NB4 (cell line): ENCODE measurements at regions not wholly inside any gene's neighbourhood (a gene's known extent, or its start where the extent isn't known, plus 50 kb on each side); places are given as distances from the start of the nearest gene placed in this dataset.

Experiments
- MYC ChIP-seq: IDR thresholded peaks from 2 replicates; pipeline ENCODE4 v1.6.1; 2011; ENCODE audit warnings: low read depth, low read length
- POLR2A ChIP-seq: IDR thresholded peaks from 2 replicates; pipeline ENCODE4 v1.6.1; 2011; ENCODE audit warnings: mild to moderate bottlenecking; ENCODE audit not compliant: insufficient read length; ENCODE audit errors: extremely low read depth
- TF ChIP-seq, protein P1 (sequence below): IDR thresholded peaks from one replicate; pipeline ENCODE4 v1.5.1; 2012; ENCODE audit warnings: low read depth, low read length

DNA sequence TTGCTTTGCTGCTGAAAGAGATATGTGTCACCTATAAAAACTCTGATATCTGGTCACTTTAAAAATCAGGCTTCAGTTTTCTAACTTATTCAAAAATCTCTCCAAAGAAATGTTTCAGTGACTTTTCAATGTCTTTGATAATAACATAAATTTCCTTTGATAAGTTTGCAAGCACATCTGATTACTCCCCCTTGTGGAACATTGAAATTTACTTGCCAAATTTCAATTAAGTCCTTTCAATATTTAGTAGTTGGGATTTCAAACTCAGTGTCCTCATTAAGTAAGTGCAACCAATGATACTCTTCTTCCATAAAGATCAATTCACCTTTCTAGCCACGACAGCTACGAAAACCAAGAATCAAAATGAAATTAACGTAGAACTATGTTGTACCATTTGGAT lies 151.3 kb upstream of the FAM47C start:
- TF ChIP-seq POLR2A (no peak), MYC (no peak)
- TF ChIP-seq, protein P1, sequence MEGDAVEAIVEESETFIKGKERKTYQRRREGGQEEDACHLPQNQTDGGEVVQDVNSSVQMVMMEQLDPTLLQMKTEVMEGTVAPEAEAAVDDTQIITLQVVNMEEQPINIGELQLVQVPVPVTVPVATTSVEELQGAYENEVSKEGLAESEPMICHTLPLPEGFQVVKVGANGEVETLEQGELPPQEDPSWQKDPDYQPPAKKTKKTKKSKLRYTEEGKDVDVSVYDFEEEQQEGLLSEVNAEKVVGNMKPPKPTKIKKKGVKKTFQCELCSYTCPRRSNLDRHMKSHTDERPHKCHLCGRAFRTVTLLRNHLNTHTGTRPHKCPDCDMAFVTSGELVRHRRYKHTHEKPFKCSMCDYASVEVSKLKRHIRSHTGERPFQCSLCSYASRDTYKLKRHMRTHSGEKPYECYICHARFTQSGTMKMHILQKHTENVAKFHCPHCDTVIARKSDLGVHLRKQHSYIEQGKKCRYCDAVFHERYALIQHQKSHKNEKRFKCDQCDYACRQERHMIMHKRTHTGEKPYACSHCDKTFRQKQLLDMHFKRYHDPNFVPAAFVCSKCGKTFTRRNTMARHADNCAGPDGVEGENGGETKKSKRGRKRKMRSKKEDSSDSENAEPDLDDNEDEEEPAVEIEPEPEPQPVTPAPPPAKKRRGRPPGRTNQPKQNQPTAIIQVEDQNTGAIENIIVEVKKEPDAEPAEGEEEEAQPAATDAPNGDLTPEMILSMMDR: no peak
